ENCODE measurements at regions not wholly inside any gene's neighbourhood (a gene's known extent, or its start where the extent isn't known, plus 50 kb on each side); places are given as distances from the start of the nearest gene placed in this dataset.

DNA sequence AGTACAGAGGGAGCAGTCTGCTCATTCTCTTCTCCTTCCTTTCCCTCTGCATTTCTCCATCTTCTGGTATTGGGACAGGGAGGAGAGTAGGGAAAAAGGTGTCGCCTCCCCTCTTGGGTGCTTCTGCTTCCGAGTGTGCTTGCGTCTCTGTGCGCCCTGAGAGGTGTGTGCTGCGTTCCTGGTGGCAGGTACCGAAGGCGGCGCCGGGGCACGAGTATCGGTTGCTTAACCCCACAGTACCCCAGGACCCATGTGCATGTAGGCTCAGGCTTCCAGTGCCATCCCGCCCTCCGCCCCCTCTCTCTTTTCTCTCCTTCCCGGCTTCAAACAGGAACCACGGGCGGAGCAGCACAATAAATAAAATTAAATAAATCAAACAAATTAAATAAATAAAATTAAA, 169.3 kb upstream of the GLI3 start:
- Histone ChIP-seq H3K27ac (ENCODE audit: low read depth, low read length) (no peak overlapping the region), H3K9ac (ENCODE audit: low read depth, low read length) (no peak overlapping the region), H3K4me1 (ENCODE audit: control insufficient read depth, insufficient read depth, low read length) (no peaks in the 10 kb centered on the region), H3K36me3 (ENCODE audit: control insufficient read depth, insufficient read depth, low read length) (no peaks in the 10 kb centered on the region), H3K9me3 (ENCODE audit: control insufficient read depth, insufficient read depth, low read length) (no peaks in the 10 kb centered on the region), H3K27me3 (ENCODE audit: control insufficient read depth, insufficient read depth, low read length) (no peaks in the 10 kb centered on the region), H3K4me3 (ENCODE audit: low read depth, low read length) (no peak overlapping the region)

DNA sequence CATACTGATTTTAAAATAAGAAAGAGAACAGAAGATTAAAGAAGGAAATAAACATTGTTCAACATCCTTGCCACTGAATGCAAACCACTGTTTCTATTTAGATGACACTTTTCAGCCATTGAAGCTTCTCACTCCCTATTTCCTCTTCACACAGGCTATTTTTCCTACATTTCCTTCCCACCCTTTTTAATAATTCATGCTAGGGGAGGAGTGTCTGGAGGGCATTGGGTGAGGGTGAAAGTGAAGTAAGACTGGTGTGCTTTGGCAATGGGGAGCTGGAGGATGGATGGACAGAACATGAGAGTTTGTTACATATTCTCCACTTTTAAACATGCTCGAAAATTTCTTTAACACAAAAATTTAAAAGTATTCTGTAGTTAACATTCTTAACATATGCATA, 168.8 kb upstream of the GLI3 start:
- Histone ChIP-seq H3K36me3 (ENCODE audit: control insufficient read depth, insufficient read depth, low read length) (no peaks in the 10 kb centered on the region), H3K27ac (ENCODE audit: low read depth, low read length) (no peak overlapping the region), H3K4me3 (ENCODE audit: low read depth, low read length) (no peak overlapping the region), H3K9me3 (ENCODE audit: control insufficient read depth, insufficient read depth, low read length) (no peaks in the 10 kb centered on the region), H3K27me3 (ENCODE audit: control insufficient read depth, insufficient read depth, low read length) (no peaks in the 10 kb centered on the region), H3K9ac (ENCODE audit: low read depth, low read length) (no peak overlapping the region), H3K4me1 (ENCODE audit: control insufficient read depth, insufficient read depth, low read length) (no peaks in the 10 kb centered on the region)

DNA sequence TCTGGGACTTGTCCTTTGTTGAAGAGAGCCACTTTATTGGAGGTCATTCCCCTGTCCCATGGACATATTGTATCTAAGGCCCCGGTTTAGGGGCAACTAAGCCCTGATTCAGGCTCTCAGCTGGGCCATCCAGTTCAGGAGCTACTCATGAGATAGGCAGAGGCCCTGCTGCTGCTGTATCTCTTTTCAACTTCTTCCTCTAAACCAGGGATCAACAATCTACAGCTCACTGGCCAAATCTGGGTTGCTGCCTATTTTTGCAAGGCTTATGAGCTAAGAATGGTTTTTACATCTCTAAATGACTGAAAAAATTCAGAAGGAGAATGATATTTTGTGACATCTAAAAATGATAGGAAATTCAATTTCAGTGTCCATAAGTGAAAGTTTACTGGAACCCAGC, 166.8 kb upstream of the GLI3 start:
- Histone ChIP-seq H3K4me3 (ENCODE audit: low read depth, low read length) (no peak overlapping the region), H3K9me3 (ENCODE audit: control insufficient read depth, insufficient read depth, low read length) (no peaks in the 10 kb centered on the region), H3K27ac (ENCODE audit: low read depth, low read length) (no peak overlapping the region), H3K9ac (ENCODE audit: low read depth, low read length) (no peak overlapping the region), H3K27me3 (ENCODE audit: control insufficient read depth, insufficient read depth, low read length) (no peaks in the 10 kb centered on the region), H3K36me3 (ENCODE audit: control insufficient read depth, insufficient read depth, low read length) (no peaks in the 10 kb centered on the region), H3K4me1 (ENCODE audit: control insufficient read depth, insufficient read depth, low read length) (no peaks in the 10 kb centered on the region)

DNA sequence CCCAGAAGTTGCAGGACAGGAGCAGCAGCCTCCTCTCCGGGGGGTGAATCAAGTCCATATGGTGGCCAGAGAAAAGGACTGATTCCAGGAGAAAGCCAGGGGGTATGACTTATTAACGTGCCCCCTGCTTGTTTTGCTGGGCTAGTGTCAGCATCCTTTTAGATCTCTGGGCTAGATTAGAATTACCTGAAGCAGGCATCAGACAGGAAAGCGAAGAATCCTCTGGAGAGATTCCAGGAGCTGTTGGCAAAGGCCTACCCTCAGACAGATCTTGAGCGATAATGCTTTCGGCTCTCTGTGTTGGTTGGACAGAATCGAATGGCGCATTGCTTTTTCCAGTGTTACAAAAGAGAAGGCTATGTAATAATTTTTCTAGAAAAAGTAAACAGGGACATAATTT, 164.0 kb upstream of the GLI3 start:
- H3K27me3 ChIP-seq (ENCODE audit: control insufficient read depth, insufficient read depth, low read length): no peaks in the 10 kb centered on the region
- no peak overlapping the region for H3K27ac ChIP-seq (ENCODE audit: low read depth, low read length)
- H3K9me3 ChIP-seq (ENCODE audit: control insufficient read depth, insufficient read depth, low read length): no peaks in the 10 kb centered on the region
- H3K4me1 ChIP-seq (ENCODE audit: control insufficient read depth, insufficient read depth, low read length): no peaks in the 10 kb centered on the region
- no peaks in the 10 kb centered on the region for H3K36me3 ChIP-seq (ENCODE audit: control insufficient read depth, insufficient read depth, low read length)
- no peak overlapping the region for H3K9ac ChIP-seq (ENCODE audit: low read depth, low read length)
- no peak overlapping the region for H3K4me3 ChIP-seq (ENCODE audit: low read depth, low read length)

DNA sequence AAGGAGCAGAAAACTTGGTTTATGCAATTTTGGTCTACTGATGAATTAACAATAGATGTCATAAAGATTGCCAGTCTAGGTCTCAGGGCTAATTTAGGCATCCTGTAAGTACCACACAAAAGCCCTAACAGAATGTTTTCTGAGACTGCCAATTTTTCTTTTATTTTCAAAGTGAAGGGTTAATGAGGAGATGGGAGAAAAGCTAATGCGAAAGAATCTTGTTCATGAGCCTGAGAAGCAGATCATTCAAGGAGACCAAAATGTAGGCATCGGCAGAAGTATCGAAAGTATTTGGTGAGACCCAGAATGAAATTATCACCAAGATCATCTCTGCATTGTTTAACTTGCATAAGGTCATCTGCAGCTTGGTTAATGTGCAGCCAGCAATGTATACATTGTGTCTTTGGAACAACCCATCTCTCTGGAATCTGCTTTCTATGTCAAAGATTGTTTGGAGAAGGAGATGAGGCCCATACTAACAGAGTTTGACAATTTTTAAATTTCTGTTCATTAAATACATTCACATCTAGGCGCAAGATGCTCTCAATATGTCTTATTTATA, 163.3 kb upstream of the GLI3 start:
- Histone ChIP-seq H3K27me3 (ENCODE audit: control insufficient read depth, insufficient read depth, low read length) (no peaks in the 10 kb centered on the region), H3K9ac (ENCODE audit: low read depth, low read length) (no peak overlapping the region), H3K4me1 (ENCODE audit: control insufficient read depth, insufficient read depth, low read length) (no peaks in the 10 kb centered on the region), H3K36me3 (ENCODE audit: control insufficient read depth, insufficient read depth, low read length) (no peaks in the 10 kb centered on the region), H3K4me3 (ENCODE audit: low read depth, low read length) (no peak overlapping the region), H3K9me3 (ENCODE audit: control insufficient read depth, insufficient read depth, low read length) (no peaks in the 10 kb centered on the region), H3K27ac (ENCODE audit: low read depth, low read length) (no peak overlapping the region)

GRCh38 chr7:42395607-42396006, 158.6 kb upstream of the GLI3 start:
- Histone ChIP-seq H3K4me1 (ENCODE audit: control insufficient read depth, insufficient read depth, low read length) (no peaks in the 10 kb centered on the region; the same call in 1 of the 2 replicates), H3K4me3 (ENCODE audit: low read depth, low read length) (no peak overlapping the region), H3K9me3 (ENCODE audit: control insufficient read depth, insufficient read depth, low read length) (no peaks in the 10 kb centered on the region), H3K9ac (ENCODE audit: low read depth, low read length) (no peak overlapping the region), H3K27me3 (ENCODE audit: control insufficient read depth, insufficient read depth, low read length) (no peaks in the 10 kb centered on the region), H3K27ac (ENCODE audit: low read depth, low read length) (no peak overlapping the region), H3K36me3 (ENCODE audit: control insufficient read depth, insufficient read depth, low read length) (no peaks in the 10 kb centered on the region)

DNA sequence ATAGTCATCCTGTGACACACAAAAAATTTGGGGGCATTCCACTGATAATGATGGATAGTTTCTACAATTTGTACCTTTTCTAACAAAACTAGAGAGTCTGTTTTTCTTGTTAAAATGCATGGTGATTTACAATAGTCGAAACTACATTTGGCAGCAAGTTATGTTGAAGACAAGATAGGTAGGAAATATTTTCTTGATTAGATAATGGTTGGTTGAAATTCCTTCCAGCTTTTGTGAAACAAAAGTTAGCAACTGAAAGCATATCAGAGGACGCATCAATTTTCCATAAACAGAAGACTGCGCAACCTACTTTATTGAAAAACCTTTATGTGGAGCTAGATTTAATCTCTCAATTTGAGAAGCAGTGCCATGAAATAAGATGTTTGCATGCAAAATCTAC, 155.8 kb upstream of the GLI3 start:
- Histone ChIP-seq H3K4me3 (ENCODE audit: low read depth, low read length) (no peak overlapping the region), H3K9me3 (ENCODE audit: control insufficient read depth, insufficient read depth, low read length) (no peaks in the 10 kb centered on the region), H3K36me3 (ENCODE audit: control insufficient read depth, insufficient read depth, low read length) (no peaks in the 10 kb centered on the region), H3K27ac (ENCODE audit: low read depth, low read length) (no peak overlapping the region), H3K9ac (ENCODE audit: low read depth, low read length) (no peak overlapping the region), H3K4me1 (ENCODE audit: control insufficient read depth, insufficient read depth, low read length) (no peaks in the 10 kb centered on the region; the same call in 1 of the 2 replicates), H3K27me3 (ENCODE audit: control insufficient read depth, insufficient read depth, low read length) (no peaks in the 10 kb centered on the region)

GRCh38 chr7:42389697-42390096, 152.7 kb upstream of the GLI3 start:
- no peak overlapping the region for H3K4me3 ChIP-seq (ENCODE audit: low read depth, low read length)
- H3K9me3 ChIP-seq (ENCODE audit: control insufficient read depth, insufficient read depth, low read length): no peaks in the 10 kb centered on the region
- H3K9ac ChIP-seq (ENCODE audit: low read depth, low read length): no peak overlapping the region
- H3K27me3 ChIP-seq (ENCODE audit: control insufficient read depth, insufficient read depth, low read length): no peaks in the 10 kb centered on the region
- no peaks in the 10 kb centered on the region; the same call in 1 of the 2 replicates for H3K4me1 ChIP-seq (ENCODE audit: control insufficient read depth, insufficient read depth, low read length)
- no peak overlapping the region for H3K27ac ChIP-seq (ENCODE audit: low read depth, low read length)
- no peaks in the 10 kb centered on the region for H3K36me3 ChIP-seq (ENCODE audit: control insufficient read depth, insufficient read depth, low read length)

GRCh38 chr7:42385912-42386311, 148.9 kb upstream of the GLI3 start:
- Histone ChIP-seq H3K27me3 (ENCODE audit: control insufficient read depth, insufficient read depth, low read length) (no peaks in the 10 kb centered on the region), H3K27ac (ENCODE audit: low read depth, low read length) (no peak overlapping the region), H3K36me3 (ENCODE audit: control insufficient read depth, insufficient read depth, low read length) (no peaks in the 10 kb centered on the region), H3K4me3 (ENCODE audit: low read depth, low read length) (no peak overlapping the region), H3K9ac (ENCODE audit: low read depth, low read length) (no peak overlapping the region), H3K4me1 (ENCODE audit: control insufficient read depth, insufficient read depth, low read length) (no peaks in the 10 kb centered on the region), H3K9me3 (ENCODE audit: control insufficient read depth, insufficient read depth, low read length) (no peaks in the 10 kb centered on the region)

GRCh38 chr7:42381161-42381560, 144.2 kb upstream of the GLI3 start:
- no peaks in the 10 kb centered on the region for H3K9me3 ChIP-seq (ENCODE audit: control insufficient read depth, insufficient read depth, low read length)
- H3K27ac ChIP-seq (ENCODE audit: low read depth, low read length): no peak overlapping the region
- no peak overlapping the region for H3K4me3 ChIP-seq (ENCODE audit: low read depth, low read length)
- H3K4me1 ChIP-seq (ENCODE audit: control insufficient read depth, insufficient read depth, low read length): no peaks in the 10 kb centered on the region
- H3K36me3 ChIP-seq (ENCODE audit: control insufficient read depth, insufficient read depth, low read length): no peaks in the 10 kb centered on the region
- no peaks in the 10 kb centered on the region for H3K27me3 ChIP-seq (ENCODE audit: control insufficient read depth, insufficient read depth, low read length)
- no peak overlapping the region for H3K9ac ChIP-seq (ENCODE audit: low read depth, low read length)

- Histone ChIP-seq H3K9me3 (ENCODE audit: control insufficient read depth, insufficient read depth, low read length) (no peaks in the 10 kb centered on the region), H3K4me3 (ENCODE audit: low read depth, low read length) (no peak overlapping the region), H3K4me1 (ENCODE audit: control insufficient read depth, insufficient read depth, low read length) (no peaks in the 10 kb centered on the region)
These were observed 143.4 kb upstream of the GLI3 start for GRCh38 chr7:42380401-42380800.

DNA sequence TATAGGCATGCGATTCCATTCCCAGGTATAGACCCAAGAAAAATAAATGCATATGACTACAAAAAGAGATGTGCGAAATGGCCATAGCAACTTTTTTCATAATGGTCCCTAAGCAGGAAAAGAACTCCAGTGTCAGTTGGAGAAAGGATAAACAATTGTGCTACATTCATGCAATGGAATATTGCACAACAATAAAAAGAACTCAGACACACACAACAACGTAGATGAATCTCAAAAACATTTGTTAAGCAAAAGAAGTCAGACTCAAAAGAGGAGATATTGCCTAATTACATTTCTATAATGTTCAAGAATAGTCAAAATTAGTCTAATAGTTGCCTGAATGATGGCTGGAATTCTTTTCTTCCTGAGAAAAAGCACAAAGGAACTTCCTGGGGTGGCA, 141.1 kb upstream of the GLI3 start:
- Histone ChIP-seq H3K27me3 (ENCODE audit: control insufficient read depth, insufficient read depth, low read length) (no peaks in the 10 kb centered on the region), H3K9me3 (ENCODE audit: control insufficient read depth, insufficient read depth, low read length) (no peaks in the 10 kb centered on the region), H3K9ac (ENCODE audit: low read depth, low read length) (no peak overlapping the region), H3K4me1 (ENCODE audit: control insufficient read depth, insufficient read depth, low read length) (no peaks in the 10 kb centered on the region), H3K27ac (ENCODE audit: low read depth, low read length) (no peak overlapping the region), H3K36me3 (ENCODE audit: control insufficient read depth, insufficient read depth, low read length) (no peaks in the 10 kb centered on the region), H3K4me3 (ENCODE audit: low read depth, low read length) (no peak overlapping the region)

More at GRCh38 chr7:42380401-42380800, 143.4 kb upstream of the GLI3 start:
- H3K27me3 ChIP-seq (ENCODE audit: control insufficient read depth, insufficient read depth, low read length): no peaks in the 10 kb centered on the region
- H3K27ac ChIP-seq (ENCODE audit: low read depth, low read length): no peak overlapping the region
- H3K36me3 ChIP-seq (ENCODE audit: control insufficient read depth, insufficient read depth, low read length): no peaks in the 10 kb centered on the region
- H3K9ac ChIP-seq (ENCODE audit: low read depth, low read length): no peak overlapping the region
